Activated naive CD4-positive, alpha-beta T cell treated with anti-CD3 and anti-CD28 coated beads for 36 hours (primary cell): ENCODE measurements at regions not wholly inside any gene's neighbourhood (a gene's known extent, or its start where the extent isn't known, plus 50 kb on each side); places are given as distances from the start of the nearest gene placed in this dataset.

Source experiments
- CTCF ChIA-PET: fragments of 350-600 bp; sonication (Branson Sonifier 250); formaldehyde crosslinking; loops from one replicate; lab custom pipeline; 2021; ENCODE audit warnings: antibody characterized with exemption; lab: Charles Lee
- DNase-seq: peaks from one replicate; pipeline ENCODE4 v3.0.0-alpha.2; 2020
- H3K27ac Mint-ChIP-seq: one replicate; pipeline ENCODE4 v1.8.0; 2021; ENCODE audit warnings: mild to moderate bottlenecking, mixed read lengths
- H3K27me3 Mint-ChIP-seq: one replicate; pipeline ENCODE4 v1.8.0; 2021; ENCODE audit warnings: low read depth, mixed read lengths
- H3K36me3 Mint-ChIP-seq: one replicate; pipeline ENCODE4 v1.8.0; 2021; ENCODE audit warnings: low read depth, mixed read lengths
- H3K4me1 Mint-ChIP-seq: one replicate; pipeline ENCODE4 v1.8.0; 2021; ENCODE audit warnings: low read depth, mixed read lengths
- H3K4me3 Mint-ChIP-seq: one replicate; pipeline ENCODE4 v1.8.0; 2021; ENCODE audit warnings: mild to moderate bottlenecking, moderate library complexity, mixed read lengths
- H3K9me3 Mint-ChIP-seq: one replicate; pipeline ENCODE4 v1.8.0; 2021; ENCODE audit warnings: mixed read lengths
- intact Hi-C: fragments of 100-400 bp; cut with micrococcal nuclease; formaldehyde crosslinking; loops from one replicate; pipeline ENCODE4 v1.15.1; 2023

DNA sequence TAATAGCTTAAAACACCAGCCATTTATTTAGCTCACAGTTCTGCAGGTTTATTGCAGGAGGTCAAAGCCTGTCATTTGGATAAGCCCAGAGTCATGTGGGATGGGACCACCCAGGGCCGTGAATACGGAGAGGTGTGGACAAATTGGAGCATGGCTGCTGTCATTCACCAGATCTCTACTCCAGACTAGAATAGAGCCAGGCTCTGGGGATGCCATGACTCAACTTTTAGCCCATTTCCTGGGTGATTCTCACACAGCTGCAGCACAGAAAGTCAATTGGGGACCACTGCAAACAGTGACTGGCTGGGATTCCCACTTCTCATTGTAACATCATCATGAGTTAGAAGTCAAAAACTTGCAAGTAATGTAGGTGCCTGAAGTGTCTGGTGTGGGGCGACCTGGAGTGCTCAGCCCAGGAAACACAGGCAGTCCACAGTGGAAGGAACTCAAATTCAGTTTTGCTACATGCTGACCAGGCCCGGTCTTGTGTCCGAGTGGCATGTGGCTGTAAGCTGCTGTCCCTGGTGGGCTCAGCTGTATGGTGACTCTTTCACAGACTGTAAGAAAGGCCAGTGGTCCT, 174.3 kb downstream of the SCP2D1 start:
- Mint-ChIP-seq H3K36me3 (no peaks in the 10 kb centered on the region), H3K9me3 (peaks cover 3% of the 10 kb centered on the region), H3K4me1 (no peaks in the 10 kb centered on the region), H3K4me3 (no peak overlapping the region), H3K27me3 (no peaks in the 10 kb centered on the region), H3K27ac (no peak overlapping the region)
- CTCF ChIA-PET: no interaction called here
- intact Hi-C loops: no loop called here
- DNase-seq: no peak

DNA sequence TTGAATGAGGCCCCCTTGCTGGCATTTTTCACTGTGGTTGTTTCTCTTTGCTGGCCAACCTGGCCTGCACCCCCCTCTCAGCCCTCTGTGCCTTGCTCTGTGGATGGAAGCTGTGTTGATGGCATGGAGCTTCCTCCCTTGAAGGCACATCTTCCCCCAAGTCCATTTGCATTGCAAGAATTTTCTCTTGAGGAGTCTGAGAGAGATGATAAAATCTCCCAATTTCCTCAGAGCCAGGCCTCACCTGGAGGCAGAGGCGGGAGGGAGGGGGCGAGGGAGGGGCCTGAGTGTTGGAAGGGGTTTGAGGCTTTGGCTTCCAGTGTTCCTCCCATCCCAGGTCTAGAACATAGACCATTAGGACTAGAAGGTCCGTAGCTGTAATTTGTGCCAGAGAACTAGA, 175.1 kb downstream of the SCP2D1 start:
- H3K36me3 Mint-ChIP-seq: no peaks in the 10 kb centered on the region
- CTCF ChIA-PET: no interaction called here
- no peak for DNase-seq
- H3K4me1 Mint-ChIP-seq: no peaks in the 10 kb centered on the region
- intact Hi-C loops: no loop called here
- H3K4me3 Mint-ChIP-seq: no peak overlapping the region
- no peaks in the 10 kb centered on the region for H3K27me3 Mint-ChIP-seq
- H3K27ac Mint-ChIP-seq: no peak overlapping the region
- H3K9me3 Mint-ChIP-seq: peaks cover 3% of the 10 kb centered on the region

DNA sequence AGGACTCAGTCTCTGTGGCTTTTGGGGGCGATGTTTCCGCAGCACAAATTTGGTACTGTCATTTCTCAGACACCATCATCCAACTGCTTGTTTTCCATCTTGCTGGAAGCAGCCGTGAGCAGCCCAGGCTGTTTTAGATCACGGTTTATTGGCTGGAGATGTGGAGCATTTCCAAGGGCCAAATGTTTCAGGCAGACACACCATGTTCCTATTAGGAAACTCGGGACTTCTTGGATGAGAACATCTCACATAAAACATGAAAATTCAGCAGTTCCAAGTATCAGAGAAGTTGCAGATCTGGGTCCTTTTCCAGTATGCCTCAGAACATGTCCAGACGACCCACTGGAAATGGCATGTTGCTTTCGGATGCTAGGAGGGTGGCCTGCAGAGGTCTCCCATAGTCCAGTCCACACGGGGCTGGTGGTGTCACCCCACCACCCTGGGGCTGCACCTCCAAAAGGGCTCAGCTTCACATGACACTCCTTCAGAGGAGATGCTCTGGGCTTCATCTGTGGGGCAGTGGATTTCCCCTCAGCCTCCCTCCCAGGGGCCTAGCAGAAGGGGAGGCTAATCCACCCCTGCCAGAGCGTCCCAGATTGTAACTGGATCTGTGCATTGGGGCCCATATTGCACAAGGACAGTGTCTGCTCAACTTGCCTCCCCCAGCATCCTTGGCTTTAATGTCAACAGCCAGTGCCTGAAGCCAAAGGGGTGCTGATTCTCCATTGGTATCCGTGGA, 176.3 kb downstream of the SCP2D1 start:
- Mint-ChIP-seq H3K36me3 (no peaks in the 10 kb centered on the region), H3K27ac (no peak overlapping the region), H3K9me3 (peaks cover 3% of the 10 kb centered on the region), H3K4me1 (no peaks in the 10 kb centered on the region), H3K4me3 (no peak overlapping the region), H3K27me3 (no peaks in the 10 kb centered on the region)
- DNase-seq: no peak
- CTCF ChIA-PET: no interaction called here
- intact Hi-C loops: no loop called here

GRCh38 chr20:18991012-18991411, 177.4 kb downstream of the SCP2D1 start:
- Mint-ChIP-seq H3K4me1 (no peaks in the 10 kb centered on the region), H3K27ac (no peak overlapping the region), H3K36me3 (no peaks in the 10 kb centered on the region), H3K9me3 (peaks cover 3% of the 10 kb centered on the region), H3K4me3 (no peak overlapping the region), H3K27me3 (no peaks in the 10 kb centered on the region)
- CTCF ChIA-PET: interaction anchor here (0.6 kb wide), 1 partner anchor 359 kb away, joined by 3 read pairs; no protein-coding TSS in a partner anchor
- intact Hi-C loops: no loop called here
- no peak for DNase-seq

- peaks cover 3% of the 10 kb centered on the region for H3K9me3 Mint-ChIP-seq
- H3K27ac Mint-ChIP-seq: no peak overlapping the region
- CTCF ChIA-PET: interaction anchor here (0.7 kb wide), 1 partner anchor 11 kb away, joined by 4 read pairs; no protein-coding TSS in a partner anchor
- intact Hi-C loops: no loop called here
- DNase-seq: no peak
- no peaks in the 10 kb centered on the region for H3K36me3 Mint-ChIP-seq
- no peaks in the 10 kb centered on the region for H3K27me3 Mint-ChIP-seq
- no peak overlapping the region for H3K4me3 Mint-ChIP-seq
- no peaks in the 10 kb centered on the region for H3K4me1 Mint-ChIP-seq
These were observed 178.8 kb downstream of the SCP2D1 start for GRCh38 chr20:18992418-18992817.

- CTCF ChIA-PET: no interaction called here
- Mint-ChIP-seq H3K36me3 (no peaks in the 10 kb centered on the region), H3K4me3 (no peak overlapping the region), H3K9me3 (peaks cover 3% of the 10 kb centered on the region), H3K27ac (no peak overlapping the region), H3K4me1 (no peaks in the 10 kb centered on the region), H3K27me3 (no peaks in the 10 kb centered on the region)
- no peak for DNase-seq
- intact Hi-C loops: no loop called here
These were observed 181.9 kb downstream of the SCP2D1 start for GRCh38 chr20:18995455-18995854.

GRCh38 chr20:18999086-18999485, 185.5 kb downstream of the SCP2D1 start:
- Mint-ChIP-seq H3K9me3 (no peaks in the 10 kb centered on the region), H3K4me1 (no peaks in the 10 kb centered on the region), H3K36me3 (no peaks in the 10 kb centered on the region), H3K27me3 (no peaks in the 10 kb centered on the region), H3K27ac (no peak overlapping the region), H3K4me3 (no peak overlapping the region)
- intact Hi-C loops: no loop called here
- CTCF ChIA-PET: no interaction called here
- DNase-seq: no peak

GRCh38 chr20:19000078-19000477, 186.5 kb downstream of the SCP2D1 start:
- Mint-ChIP-seq H3K27me3 (peaks cover 4% of the 10 kb centered on the region), H3K9me3 (no peaks in the 10 kb centered on the region), H3K36me3 (no peaks in the 10 kb centered on the region), H3K4me1 (no peaks in the 10 kb centered on the region), H3K4me3 (no peak overlapping the region), H3K27ac (no peak overlapping the region)
- CTCF ChIA-PET: no interaction called here
- intact Hi-C loops: no loop called here
- no peak for DNase-seq

DNA sequence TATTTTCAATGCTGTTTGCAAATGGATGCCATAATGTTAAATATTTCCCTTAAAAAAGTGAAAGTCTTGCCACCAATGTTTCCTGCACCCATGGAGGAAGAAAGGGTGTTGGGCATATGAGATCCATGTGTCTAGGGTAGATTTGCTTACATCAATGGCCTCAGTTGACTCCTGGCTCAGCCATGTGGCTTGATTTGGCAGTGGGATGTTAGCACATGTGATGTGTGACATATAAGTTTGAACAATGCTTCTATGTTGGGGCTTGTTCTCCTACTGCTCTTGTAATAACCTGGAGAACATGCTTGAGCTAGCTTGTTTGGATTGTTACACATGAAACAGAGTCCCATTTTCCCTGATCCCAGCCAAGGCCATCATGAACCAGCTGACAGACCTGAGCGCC, 187.6 kb downstream of the SCP2D1 start:
- Mint-ChIP-seq H3K4me1 (no peaks in the 10 kb centered on the region), H3K27ac (no peak overlapping the region), H3K9me3 (no peaks in the 10 kb centered on the region), H3K4me3 (no peak overlapping the region), H3K36me3 (no peaks in the 10 kb centered on the region), H3K27me3 (peaks cover 4% of the 10 kb centered on the region)
- DNase-seq: no peak
- intact Hi-C loops: no loop called here
- CTCF ChIA-PET: no interaction called here

GRCh38 chr20:19003366-19004336, 190.1 kb downstream of the SCP2D1 start:
- Mint-ChIP-seq H3K27ac (no peak overlapping the region), H3K27me3 (peaks cover 6% of the 10 kb centered on the region), H3K4me1 (no peaks in the 10 kb centered on the region), H3K36me3 (no peaks in the 10 kb centered on the region), H3K4me3 (no peak overlapping the region), H3K9me3 (no peaks in the 10 kb centered on the region)
- CTCF ChIA-PET: interaction anchor here (0.6 kb wide), 1 partner anchor 11 kb away, joined by 4 read pairs; no protein-coding TSS in a partner anchor
- intact Hi-C loops: no loop called here
- DNase-seq: no peak

GRCh38 chr20:19004975-19005374, 191.4 kb downstream of the SCP2D1 start:
- intact Hi-C loops: no loop called here
- CTCF ChIA-PET: no interaction called here
- no peaks in the 10 kb centered on the region for H3K9me3 Mint-ChIP-seq
- H3K36me3 Mint-ChIP-seq: no peaks in the 10 kb centered on the region
- H3K27ac Mint-ChIP-seq: no peak overlapping the region
- H3K4me1 Mint-ChIP-seq: no peaks in the 10 kb centered on the region
- peaks cover 7% of the 10 kb centered on the region for H3K27me3 Mint-ChIP-seq
- H3K4me3 Mint-ChIP-seq: no peak overlapping the region
- no peak for DNase-seq

- Mint-ChIP-seq H3K36me3 (no peaks in the 10 kb centered on the region), H3K4me1 (no peaks in the 10 kb centered on the region), H3K9me3 (no peaks in the 10 kb centered on the region), H3K27ac (no peak overlapping the region), H3K27me3 (peaks cover 7% of the 10 kb centered on the region), H3K4me3 (no peak overlapping the region)
- intact Hi-C loops: no loop called here
- no peak for DNase-seq
- CTCF ChIA-PET: no interaction called here
These were observed 194.9 kb downstream of the SCP2D1 start for GRCh38 chr20:19008497-19008896.
